Esophagus mucosa (tissue), 1 donor: ENCODE measurements at regions not wholly inside any gene's neighbourhood (a gene's known extent, or its start where the extent isn't known, plus 50 kb on each side); places are given as distances from the start of the nearest gene placed in this dataset.

ENCODE experiments used
- ATAC-seq: fragments of 200-7000 bp; cut with Tn5 transposase; one replicate; pipeline ENCODE4 v1.9.1; 2020
- donor health status: DM: yes; HTN: yes; CAD: no.

- ATAC-seq: no peak
Measured at GRCh38 chr2:7472465-7472864, 555.3 kb downstream of the RNF144A start.

GRCh38 chr2:7473135-7473771, 556.0 kb downstream of the RNF144A start:
- no peak for ATAC-seq

GRCh38 chr2:7476371-7476770, 559.2 kb downstream of the RNF144A start:
- ATAC-seq: no peak

- no peak for ATAC-seq
Measured at GRCh38 chr2:7479603-7480002, 562.4 kb downstream of the RNF144A start.

- ATAC-seq: no peak
Measured at GRCh38 chr2:7480431-7480830, 563.2 kb downstream of the RNF144A start.

DNA sequence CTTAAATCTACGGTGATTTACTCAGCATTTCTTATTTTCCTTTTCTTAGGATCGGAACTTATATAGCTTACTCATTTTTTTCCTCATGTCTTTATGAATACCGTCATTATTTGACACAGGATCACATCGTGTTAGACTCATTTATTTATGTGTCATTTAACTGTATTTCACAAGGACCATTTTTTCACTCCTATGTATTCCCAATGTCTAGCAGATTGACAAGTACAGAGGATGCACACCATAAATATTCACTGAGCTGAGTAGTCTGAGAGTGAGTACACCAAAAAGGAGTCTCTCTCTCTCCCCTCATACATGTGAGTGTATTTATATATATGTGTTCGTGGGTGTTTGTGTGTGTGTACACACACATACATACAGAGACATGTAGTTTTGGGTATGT, 573.5 kb downstream of the RNF144A start:
- no peak for ATAC-seq

DNA sequence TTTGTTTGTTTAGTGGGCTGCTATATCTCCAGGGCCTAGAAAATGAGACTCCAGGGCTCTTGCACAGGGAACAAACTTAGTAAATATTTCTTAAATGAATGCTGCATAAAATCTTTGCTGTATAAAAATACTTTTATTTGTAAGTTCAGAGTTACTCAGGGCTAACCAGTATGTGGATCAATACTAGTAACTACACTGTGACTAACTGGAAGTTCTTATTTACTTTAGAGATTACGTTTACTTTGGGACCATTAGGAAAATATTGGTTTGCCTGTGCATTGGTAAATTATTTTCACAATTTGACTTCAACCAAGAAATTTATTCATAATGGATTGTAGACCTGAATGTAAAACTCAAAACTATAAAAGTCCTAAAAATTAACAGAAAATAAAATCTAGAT, 575.5 kb downstream of the RNF144A start:
- ATAC-seq: no peak

DNA sequence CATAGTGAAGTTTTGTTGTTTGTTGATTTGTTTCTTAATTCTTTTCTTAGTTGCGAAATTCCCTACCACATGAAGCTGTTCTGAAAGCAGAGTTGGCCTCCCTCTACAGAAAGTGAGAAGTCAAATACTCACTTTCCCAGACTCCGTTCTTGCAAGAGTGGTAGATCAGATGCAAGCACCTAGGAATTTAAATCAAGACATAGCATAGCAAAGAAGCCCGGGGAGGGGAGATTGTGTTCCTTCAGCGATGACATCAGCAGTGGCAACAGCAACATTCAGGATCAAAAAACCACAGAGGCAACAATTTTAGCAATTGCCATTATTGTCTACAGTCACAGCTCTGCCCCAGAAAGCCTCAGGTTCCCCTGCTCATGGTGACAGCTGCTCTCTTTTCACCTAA, 580.0 kb downstream of the RNF144A start:
- no peak for ATAC-seq

GRCh38 chr2:7499018-7499417, 581.8 kb downstream of the RNF144A start:
- no peak for ATAC-seq

GRCh38 chr2:7502336-7502735, 585.1 kb downstream of the RNF144A start:
- no peak for ATAC-seq

DNA sequence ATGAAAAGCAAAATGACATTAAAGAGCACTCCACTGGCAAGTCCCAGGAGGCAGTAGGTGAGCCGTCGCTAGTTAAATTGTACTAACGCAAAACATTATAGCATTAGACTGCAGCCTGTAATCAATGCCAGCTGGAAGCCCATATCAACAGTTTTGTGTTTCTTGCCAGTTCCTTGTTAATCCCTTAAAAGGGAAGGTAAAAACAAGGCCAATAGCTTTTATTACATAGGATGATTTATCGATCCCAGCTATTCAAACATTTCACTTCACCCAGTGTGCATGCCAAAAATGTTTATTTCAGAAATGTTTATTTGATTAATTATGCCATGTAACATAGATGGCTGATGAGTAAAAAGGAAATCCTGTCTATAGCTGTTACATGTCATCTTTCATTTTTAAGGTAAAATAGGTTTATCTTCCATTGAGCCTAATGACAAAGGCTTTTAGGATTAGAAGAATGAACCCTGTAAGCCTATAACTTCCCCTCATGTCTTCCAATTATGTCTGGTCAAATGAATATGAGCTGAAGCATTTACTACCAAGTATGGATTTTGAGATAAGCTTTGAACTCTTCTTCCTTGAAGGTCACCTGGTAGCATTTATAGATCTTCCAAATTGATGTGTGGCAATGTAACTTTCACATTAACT, 591.2 kb downstream of the RNF144A start:
- ATAC-seq: no peak

GRCh38 chr2:7510353-7510752, 593.1 kb downstream of the RNF144A start:
- ATAC-seq: no peak

GRCh38 chr2:7513834-7514233, 596.6 kb downstream of the RNF144A start:
- ATAC-seq: no peak

DNA sequence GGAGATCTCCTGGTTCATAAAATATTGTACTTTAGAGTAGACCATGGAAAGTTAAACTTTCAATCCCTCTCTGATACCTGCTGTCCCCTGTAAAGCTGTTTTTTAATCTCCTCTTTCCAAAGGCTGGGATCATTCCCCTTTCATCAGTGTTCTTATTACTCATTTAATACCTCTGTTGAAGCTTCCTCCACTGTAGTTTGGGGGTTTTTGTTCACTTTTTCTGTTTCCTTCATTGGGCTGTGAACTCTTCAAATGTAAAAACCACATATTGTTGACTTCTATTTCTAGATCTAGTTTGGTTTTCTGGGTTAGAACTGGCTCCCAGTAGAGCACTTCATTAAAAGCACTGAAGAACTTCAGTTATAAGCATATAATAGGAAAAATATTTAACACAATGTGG, 598.1 kb downstream of the RNF144A start:
- no peak for ATAC-seq

DNA sequence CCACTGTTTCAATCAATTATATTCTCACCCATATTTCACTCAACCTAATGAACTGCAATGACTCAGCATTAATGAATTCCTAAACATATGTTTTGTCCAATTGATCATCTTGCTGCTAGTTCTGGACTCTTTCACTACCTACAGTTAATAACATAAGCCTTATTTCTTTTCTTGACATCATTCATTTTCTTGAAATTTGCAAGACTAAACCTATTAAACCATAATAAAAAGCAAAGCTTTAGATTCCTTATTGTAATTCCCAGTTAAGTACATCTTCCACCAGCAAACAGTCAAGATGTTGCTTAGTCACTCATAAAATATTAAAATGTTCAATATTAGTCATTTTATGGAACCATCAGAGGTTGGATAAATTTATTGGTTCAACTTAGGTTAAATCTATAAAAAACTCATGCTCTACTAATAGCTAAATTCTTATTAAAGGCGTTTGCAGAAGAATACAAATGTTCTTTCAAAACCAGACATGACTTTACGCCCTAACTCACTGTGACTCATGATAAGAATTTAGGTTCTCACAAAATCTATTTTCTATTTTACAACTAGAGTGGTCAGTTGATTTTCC, 599.4 kb downstream of the RNF144A start:
- no peak for ATAC-seq

DNA sequence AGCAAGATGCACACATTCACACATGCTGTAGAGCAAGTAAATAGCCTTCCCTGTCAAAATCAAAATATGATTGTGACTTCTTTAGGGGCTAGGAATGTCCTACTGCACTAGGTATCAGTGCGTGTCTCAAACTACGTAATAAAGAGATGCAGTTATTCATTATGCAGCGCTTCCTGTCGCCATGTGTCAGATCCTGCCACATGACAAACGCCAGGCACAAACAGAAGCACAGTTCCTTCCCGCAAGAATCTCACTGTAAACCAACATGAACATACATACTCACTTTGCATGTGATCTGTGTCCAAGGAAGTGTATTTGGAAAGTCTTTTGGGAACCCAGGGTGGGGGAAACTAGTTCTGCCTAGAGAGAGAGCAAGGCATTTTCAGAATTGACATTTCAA, 599.9 kb downstream of the RNF144A start:
- ATAC-seq: no peak

DNA sequence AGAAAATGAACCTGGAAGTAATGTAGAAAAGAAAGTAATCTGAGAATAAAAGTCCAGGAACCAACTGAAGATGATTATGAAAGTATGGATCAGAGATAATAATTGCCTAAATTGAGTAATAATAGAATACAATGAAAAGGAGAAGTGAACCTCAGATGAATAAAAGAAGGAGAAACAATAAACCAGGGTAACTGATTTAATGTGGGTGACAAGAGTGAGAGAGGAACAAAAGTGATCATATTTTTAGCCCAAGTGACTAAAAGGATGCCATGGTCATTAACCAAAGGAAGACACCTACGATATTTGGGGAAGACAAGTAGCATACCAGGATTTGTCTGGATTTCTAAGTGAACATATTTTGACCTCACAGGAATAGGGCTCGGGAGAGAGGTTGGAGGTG, 600.6 kb downstream of the RNF144A start:
- no peak for ATAC-seq

DNA sequence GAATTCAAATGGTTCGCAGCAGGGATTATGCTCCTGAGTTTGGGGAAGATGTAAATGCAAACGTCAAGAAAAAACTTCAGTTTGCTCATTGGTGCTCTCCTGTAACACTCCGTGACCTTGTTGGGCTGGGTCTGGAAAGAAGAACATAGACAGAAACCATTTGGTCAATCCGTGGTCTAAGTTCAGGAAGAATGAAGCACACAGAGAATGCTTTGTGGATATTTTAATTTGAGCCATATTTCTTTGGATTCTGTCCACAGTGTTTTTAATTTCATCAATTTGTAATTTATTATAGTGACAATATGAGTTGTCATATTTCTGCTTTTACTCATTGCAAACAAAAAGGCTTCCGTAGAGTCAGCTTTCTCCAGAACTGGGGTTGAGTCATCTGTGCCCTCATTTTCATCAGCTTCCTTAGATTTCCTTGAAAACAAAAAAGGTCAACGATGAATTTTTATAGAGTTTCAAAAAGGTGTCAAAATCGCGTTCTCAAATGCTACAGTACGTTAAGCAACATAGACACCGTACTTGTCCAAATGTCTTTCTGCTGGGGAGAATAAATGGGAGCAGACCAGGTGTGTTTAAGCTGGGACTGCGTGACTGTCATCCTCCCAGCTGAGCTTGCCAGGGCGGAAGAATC, 606.4 kb downstream of the RNF144A start:
- no peak for ATAC-seq

- ATAC-seq: no peak
Measured at GRCh38 chr2:7524195-7524594, 607.0 kb downstream of the RNF144A start.

DNA sequence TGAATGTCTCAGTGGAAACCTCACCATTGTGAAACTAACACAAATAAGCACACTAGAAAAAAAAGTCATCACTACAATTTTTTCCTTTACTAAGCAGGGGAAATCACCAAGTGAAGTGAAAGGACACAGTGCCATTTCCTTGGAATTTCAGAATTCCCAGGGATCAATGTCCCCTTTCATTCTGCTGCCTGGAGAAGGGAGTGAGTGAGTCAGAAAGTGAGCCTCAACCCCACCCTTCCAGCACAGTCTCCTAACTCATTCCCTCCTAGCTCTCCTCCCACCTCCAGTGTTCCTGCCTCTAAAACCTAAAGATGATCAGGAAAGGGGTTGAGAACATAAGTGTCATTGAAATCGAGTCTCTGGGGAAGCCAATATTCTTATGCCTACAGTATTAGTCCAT, 608.5 kb downstream of the RNF144A start:
- no peak for ATAC-seq

DNA sequence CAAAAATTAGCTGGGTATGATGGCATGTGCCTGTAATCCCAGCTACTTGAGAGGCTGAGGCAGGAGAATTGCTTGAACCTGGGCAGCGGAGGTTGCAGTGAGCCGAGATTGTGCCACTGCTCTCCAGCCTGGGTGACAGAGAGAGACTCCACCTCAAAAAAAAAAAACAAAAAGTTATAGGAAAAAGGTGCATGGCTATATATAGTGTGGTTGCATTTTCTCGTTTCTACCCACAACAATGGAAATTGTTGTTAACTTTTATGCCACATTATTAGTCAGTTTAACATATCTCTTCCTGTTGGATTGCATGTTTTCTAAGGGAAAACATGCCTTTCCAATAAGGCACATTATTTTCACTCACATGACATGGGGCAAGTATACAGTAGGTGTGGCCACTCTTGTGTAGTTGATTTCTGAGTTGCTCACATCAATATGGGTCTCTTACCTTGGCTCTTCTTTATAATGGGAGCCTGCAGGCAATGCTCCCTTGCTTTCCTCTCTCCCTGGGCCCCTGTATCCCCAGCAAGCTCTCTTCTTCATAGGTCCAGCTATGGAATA, 610.0 kb downstream of the RNF144A start:
- ATAC-seq: no peak

DNA sequence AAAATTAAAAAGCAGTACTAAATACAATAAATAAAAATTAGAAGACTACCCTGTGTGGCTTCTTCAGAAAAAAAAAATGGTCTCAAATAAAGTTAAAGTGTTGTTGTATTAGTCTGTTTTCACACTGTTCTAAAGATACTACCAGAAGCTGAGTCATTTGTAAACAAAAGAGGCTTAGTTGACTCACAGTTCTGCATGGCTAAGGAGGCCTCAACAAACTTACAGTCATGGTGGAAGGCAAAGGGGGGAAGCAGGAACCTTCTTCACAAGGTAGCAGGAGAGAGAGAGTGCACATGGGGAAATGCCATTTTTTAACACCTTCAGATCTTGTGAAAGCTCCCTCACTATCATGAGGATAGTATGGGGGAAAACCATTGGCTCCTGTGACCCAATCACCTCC, 612.8 kb downstream of the RNF144A start:
- no peak for ATAC-seq

DNA sequence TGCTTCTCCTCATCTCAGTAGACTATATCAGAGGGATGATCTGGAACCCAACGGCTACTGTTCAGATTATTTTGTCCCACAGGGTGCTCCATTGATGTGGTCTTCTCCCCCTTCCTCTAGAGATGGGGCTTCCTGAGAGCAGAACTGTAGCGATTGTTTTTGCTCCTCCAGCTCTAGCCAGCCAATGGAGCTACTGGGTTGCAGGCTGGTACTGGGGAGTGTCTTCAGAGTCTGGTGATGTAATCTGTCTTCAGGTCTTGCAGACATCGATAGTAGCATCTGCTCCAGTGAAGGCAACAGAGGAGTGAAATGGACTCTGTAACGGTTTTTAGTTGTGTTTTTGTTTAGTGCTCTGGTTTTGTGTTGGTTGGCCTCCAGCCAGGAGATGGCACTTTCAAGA, 621.9 kb downstream of the RNF144A start:
- no peak for ATAC-seq

DNA sequence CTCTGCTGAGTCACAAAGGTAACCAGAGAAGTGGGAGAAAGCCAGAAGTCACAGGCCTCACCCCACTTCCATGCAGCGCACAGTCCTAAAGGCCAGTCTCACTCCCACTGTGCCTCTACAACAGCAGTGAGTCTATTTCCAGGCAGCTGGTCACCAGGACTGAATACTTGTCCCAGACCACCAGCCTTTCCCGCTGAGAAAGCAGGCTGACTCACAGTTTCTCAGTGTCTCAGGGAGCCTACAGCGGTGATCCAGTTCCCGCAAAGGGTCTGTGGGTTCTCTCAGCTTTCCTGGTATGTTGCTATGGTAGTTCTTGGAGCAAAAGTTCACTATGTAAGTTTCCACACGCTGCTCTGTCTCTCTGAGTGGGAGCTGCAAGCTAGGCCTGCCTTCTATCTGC, 622.5 kb downstream of the RNF144A start:
- no peak for ATAC-seq
